ENCODE measurements at regions not wholly inside any gene's neighbourhood (a gene's known extent, or its start where the extent isn't known, plus 50 kb on each side); places are given as distances from the start of the nearest gene placed in this dataset.
"Not testable (repeated sequence)": the region's sequence is repeated elsewhere in the genome, so short reads cannot be mapped to it uniquely, and the experiment has no call there.

- Mint-ChIP-seq H3K4me3 (no peak overlapping the region), H3K9me3 (peaks cover 9% of the 10 kb centered on the region), H3K4me1 (ENCODE audit: low read depth) (no peaks in the 10 kb centered on the region), H3K36me3 (ENCODE audit: low read depth) (no peaks in the 10 kb centered on the region), H3K27me3 (ENCODE audit: insufficient read depth) (no peaks in the 10 kb centered on the region), H3K27ac (no peak overlapping the region)
- intact Hi-C loops (cut with micrococcal nuclease): no loop called here
- no peak for DNase-seq (ENCODE audit: low spot score)
These were observed 603.2 kb downstream of the TMEM182 start for GRCh38 chr2:103365071-103365470.

- no peaks in the 10 kb centered on the region for H3K4me1 Mint-ChIP-seq (ENCODE audit: low read depth)
- H3K27me3 Mint-ChIP-seq (ENCODE audit: insufficient read depth): no peaks in the 10 kb centered on the region
- H3K36me3 Mint-ChIP-seq (ENCODE audit: low read depth): no peaks in the 10 kb centered on the region
- H3K27ac Mint-ChIP-seq: no peak overlapping the region
- DNase-seq (ENCODE audit: low spot score): no peak
- peaks cover 3% of the 10 kb centered on the region for H3K9me3 Mint-ChIP-seq
- H3K4me3 Mint-ChIP-seq: no peak overlapping the region
- intact Hi-C loops (cut with micrococcal nuclease): no loop called here
These were observed 606.0 kb downstream of the TMEM182 start for GRCh38 chr2:103367877-103368276.

GRCh38 chr2:103383541-103383940, 621.7 kb downstream of the TMEM182 start:
- Mint-ChIP-seq H3K36me3 (ENCODE audit: low read depth) (no peaks in the 10 kb centered on the region), H3K27me3 (ENCODE audit: insufficient read depth) (no peaks in the 10 kb centered on the region), H3K27ac (no peak overlapping the region), H3K9me3 (peaks cover 12% of the 10 kb centered on the region), H3K4me1 (ENCODE audit: low read depth) (no peaks in the 10 kb centered on the region), H3K4me3 (no peak overlapping the region)
- DNase-seq (ENCODE audit: low spot score): no peak
- intact Hi-C loops (cut with micrococcal nuclease): no loop called here

GRCh38 chr2:103386872-103387271, 625.0 kb downstream of the TMEM182 start:
- no peaks in the 10 kb centered on the region for H3K36me3 Mint-ChIP-seq (ENCODE audit: low read depth)
- no peaks in the 10 kb centered on the region for H3K4me1 Mint-ChIP-seq (ENCODE audit: low read depth)
- H3K4me3 Mint-ChIP-seq: no peak overlapping the region
- H3K9me3 Mint-ChIP-seq: no peaks in the 10 kb centered on the region
- H3K27ac Mint-ChIP-seq: no peak overlapping the region
- intact Hi-C loops (cut with micrococcal nuclease): no loop called here
- no peak for DNase-seq (ENCODE audit: low spot score)
- no peaks in the 10 kb centered on the region for H3K27me3 Mint-ChIP-seq (ENCODE audit: insufficient read depth)

- Mint-ChIP-seq H3K4me3 (no peak overlapping the region), H3K36me3 (ENCODE audit: low read depth) (no peaks in the 10 kb centered on the region), H3K4me1 (ENCODE audit: low read depth) (no peaks in the 10 kb centered on the region), H3K27ac (no peak overlapping the region), H3K9me3 (no peaks in the 10 kb centered on the region), H3K27me3 (ENCODE audit: insufficient read depth) (no peaks in the 10 kb centered on the region)
- no peak for DNase-seq (ENCODE audit: low spot score)
- intact Hi-C loops (cut with micrococcal nuclease): no loop called here
These were observed 626.1 kb downstream of the TMEM182 start for GRCh38 chr2:103387888-103388287.

GRCh38 chr2:103396152-103396551, 634.3 kb downstream of the TMEM182 start:
- no peak overlapping the region for H3K4me3 Mint-ChIP-seq
- H3K27me3 Mint-ChIP-seq (ENCODE audit: insufficient read depth): no peaks in the 10 kb centered on the region
- DNase-seq (ENCODE audit: low spot score): no peak
- H3K36me3 Mint-ChIP-seq (ENCODE audit: low read depth): no peaks in the 10 kb centered on the region
- no peaks in the 10 kb centered on the region for H3K9me3 Mint-ChIP-seq
- H3K4me1 Mint-ChIP-seq (ENCODE audit: low read depth): no peaks in the 10 kb centered on the region
- H3K27ac Mint-ChIP-seq: no peak overlapping the region
- intact Hi-C loops (cut with micrococcal nuclease): no loop called here

- H3K4me3 Mint-ChIP-seq: no peak overlapping the region
- DNase-seq (ENCODE audit: low spot score): no peak
- intact Hi-C loops (cut with micrococcal nuclease): no loop called here
- no peaks in the 10 kb centered on the region for H3K4me1 Mint-ChIP-seq (ENCODE audit: low read depth)
- H3K36me3 Mint-ChIP-seq (ENCODE audit: low read depth): no peaks in the 10 kb centered on the region
- H3K9me3 Mint-ChIP-seq: no peaks in the 10 kb centered on the region
- H3K27me3 Mint-ChIP-seq (ENCODE audit: insufficient read depth): no peaks in the 10 kb centered on the region
- no peak overlapping the region for H3K27ac Mint-ChIP-seq
These were observed 639.8 kb downstream of the TMEM182 start for GRCh38 chr2:103401621-103402020.

- no peak overlapping the region for H3K4me3 Mint-ChIP-seq
- H3K27me3 Mint-ChIP-seq (ENCODE audit: insufficient read depth): no peaks in the 10 kb centered on the region
- H3K4me1 Mint-ChIP-seq (ENCODE audit: low read depth): no peaks in the 10 kb centered on the region
- no peak for DNase-seq (ENCODE audit: low spot score)
- no peak overlapping the region for H3K27ac Mint-ChIP-seq
- H3K9me3 Mint-ChIP-seq: no peaks in the 10 kb centered on the region
- intact Hi-C loops (cut with micrococcal nuclease): no loop called here
- H3K36me3 Mint-ChIP-seq (ENCODE audit: low read depth): no peaks in the 10 kb centered on the region
These were observed 640.5 kb downstream of the TMEM182 start for GRCh38 chr2:103402336-103402735.

- no peak for DNase-seq (ENCODE audit: low spot score)
- Mint-ChIP-seq H3K4me3 (no peak overlapping the region), H3K4me1 (ENCODE audit: low read depth) (no peaks in the 10 kb centered on the region), H3K36me3 (ENCODE audit: low read depth) (no peaks in the 10 kb centered on the region), H3K27ac (no peak overlapping the region), H3K9me3 (no peaks in the 10 kb centered on the region), H3K27me3 (ENCODE audit: insufficient read depth) (no peaks in the 10 kb centered on the region)
- intact Hi-C loops (cut with micrococcal nuclease): no loop called here
These were observed 641.1 kb downstream of the TMEM182 start for GRCh38 chr2:103402944-103403343.

GRCh38 chr2:103403388-103403787, 641.6 kb downstream of the TMEM182 start:
- H3K4me1 Mint-ChIP-seq (ENCODE audit: low read depth); DNase-seq (ENCODE audit: low spot score); intact Hi-C loops (cut with micrococcal nuclease); H3K36me3 Mint-ChIP-seq (ENCODE audit: low read depth); H3K27ac Mint-ChIP-seq; H3K27me3 Mint-ChIP-seq (ENCODE audit: insufficient read depth); H3K9me3 Mint-ChIP-seq; H3K4me3 Mint-ChIP-seq: not testable (repeated sequence)

GRCh38 chr2:103410221-103410620, 648.4 kb downstream of the TMEM182 start:
- Mint-ChIP-seq H3K27ac (no peak overlapping the region), H3K4me3 (no peak overlapping the region), H3K27me3 (ENCODE audit: insufficient read depth) (no peaks in the 10 kb centered on the region), H3K9me3 (peaks cover 3% of the 10 kb centered on the region), H3K36me3 (ENCODE audit: low read depth) (no peaks in the 10 kb centered on the region), H3K4me1 (ENCODE audit: low read depth) (no peaks in the 10 kb centered on the region)
- DNase-seq (ENCODE audit: low spot score): no peak
- intact Hi-C loops (cut with micrococcal nuclease): no loop called here

- no peaks in the 10 kb centered on the region for H3K36me3 Mint-ChIP-seq (ENCODE audit: low read depth)
- DNase-seq (ENCODE audit: low spot score): no peak
- no peak overlapping the region for H3K27ac Mint-ChIP-seq
- no peak overlapping the region for H3K4me3 Mint-ChIP-seq
- intact Hi-C loops (cut with micrococcal nuclease): no loop called here
- H3K4me1 Mint-ChIP-seq (ENCODE audit: low read depth): no peaks in the 10 kb centered on the region
- peaks cover 13% of the 10 kb centered on the region for H3K9me3 Mint-ChIP-seq
- H3K27me3 Mint-ChIP-seq (ENCODE audit: insufficient read depth): no peaks in the 10 kb centered on the region
These were observed 657.7 kb downstream of the TMEM182 start for GRCh38 chr2:103419506-103419905.

GRCh38 chr2:103423100-103423499, 661.3 kb downstream of the TMEM182 start:
- Mint-ChIP-seq H3K9me3 (peaks cover 2% of the 10 kb centered on the region), H3K27me3 (ENCODE audit: insufficient read depth) (no peaks in the 10 kb centered on the region), H3K27ac (no peak overlapping the region), H3K36me3 (ENCODE audit: low read depth) (no peaks in the 10 kb centered on the region), H3K4me3 (no peak overlapping the region), H3K4me1 (ENCODE audit: low read depth) (no peaks in the 10 kb centered on the region)
- intact Hi-C loops (cut with micrococcal nuclease): no loop called here
- DNase-seq (ENCODE audit: low spot score): no peak

GRCh38 chr2:103427567-103427966, 665.7 kb downstream of the TMEM182 start:
- DNase-seq (ENCODE audit: low spot score): no peak

More at GRCh38 chr2:103427567-103427966, 665.7 kb downstream of the TMEM182 start:
- no peaks in the 10 kb centered on the region for H3K4me1 Mint-ChIP-seq (ENCODE audit: low read depth)
- no peak overlapping the region for H3K27ac Mint-ChIP-seq
- no peak overlapping the region for H3K4me3 Mint-ChIP-seq
- H3K9me3 Mint-ChIP-seq: no peaks in the 10 kb centered on the region
- intact Hi-C loops (cut with micrococcal nuclease): no loop called here
- no peaks in the 10 kb centered on the region for H3K36me3 Mint-ChIP-seq (ENCODE audit: low read depth)
- H3K27me3 Mint-ChIP-seq (ENCODE audit: insufficient read depth): no peaks in the 10 kb centered on the region

All from activated T-helper 1 cell treated with anti-CD3 and anti-CD28 coated beads, Interleukin-12 subunit alpha, Interleukin-12 subunit beta, Interleukin-2, Interleukin-4 antibody, amounts not matched to agents 30 ng/mL and 10 ng/mL and 1 ng/mL, durations not matched to agents 14 hours and 24 hours and 36 hours (primary cell).